Gastrocnemius medialis (tissue), 4 donors: ENCODE measurements at regions not wholly inside any gene's neighbourhood (a gene's known extent, or its start where the extent isn't known, plus 50 kb on each side); places are given as distances from the start of the nearest gene placed in this dataset.

ENCODE experiments used
- ATAC-seq, 2 donors: fragments of 150-250 bp; one replicate each; pipeline ENCODE4 v1.9.1; 2016
- DNase-seq, 2 donors: peaks; one replicate each; pipeline ENCODE4 v3.0.0-alpha.2; 2019
- H3K27ac ChIP-seq, 4 donors: fragments of 200-600 bp; sonication (generic); 1 replicate in 1 of 4; 2 replicates in 3 of 4; pipeline ENCODE4 v1.5.1; 2016 to 2018; ENCODE audit warnings: mild to moderate bottlenecking in 2 of 4, moderate library complexity in 1 of 4
- H3K27me3 ChIP-seq, 3 donors: fragments of 200-600 bp; sonication (generic) in 2 of 3; 1 replicate in 1 of 3; 2 replicates in 2 of 3; pipeline versions ENCODE4 v1.5.1 to v1.6.0; 2016 to 2019; ENCODE audit warnings: mild to moderate bottlenecking in 1 of 3, moderate library complexity in 1 of 3
- H3K36me3 ChIP-seq, 2 donors: fragments of 200-600 bp; sonication (generic) in 1 of 2; one replicate each; pipeline ENCODE4 v1.5.1; 2017 to 2018
- H3K4me1 ChIP-seq, 2 donors: fragments of 200-600 bp; sonication (generic) in 1 of 2; one replicate each; pipeline ENCODE4 v1.5.1; 2016 to 2017; ENCODE audit warnings: mild to moderate bottlenecking in 2 of 2
- H3K4me3 ChIP-seq, 4 donors: fragments of 200-600 bp; sonication (generic) in 3 of 4; 1 replicate in 1 of 4; 2 replicates in 3 of 4; pipeline ENCODE4 v1.5.1; 2016 to 2019; ENCODE audit warnings: mild to moderate bottlenecking in 2 of 4
- H3K9me3 ChIP-seq, 3 donors: fragments of 200-600 bp; sonication (generic) in 2 of 3; 1 replicate in 1 of 3; 2 replicates in 2 of 3; pipeline ENCODE4 v1.5.1; 2016 to 2019
- CTCF ChIP-seq, 5 experiments: fragments of 450-650 bp in 3 of 5; fragments of 200-600 bp in 2 of 5; sonication (generic) in 2 of 5; IDR thresholded peaks in 4 of 5; conservative IDR thresholded peaks in 1 of 5; 1 replicate in 4 of 5; 2 replicates in 1 of 5; pipeline ENCODE4 v1.5.1; 2016 to 2019; ENCODE audit warnings: antibody characterized with exemption in 5 of 5, mild to moderate bottlenecking in 3 of 5, moderate library complexity in 3 of 5
- POLR2A ChIP-seq, 2 donors: fragments of 450-650 bp; IDR thresholded peaks; one replicate each; pipeline ENCODE4 v1.6.1; 2017; ENCODE audit warnings: antibody characterized with exemption in 2 of 2, mild to moderate bottlenecking in 2 of 2, moderate library complexity in 2 of 2
- in situ Hi-C, 4 donors: fragments of 200-750 bp; cut with MboI; loops; one replicate each; pipeline versions ENCODE4 v1.15.0 to v1.8.0; 2017; ENCODE audit warnings: low sequenced_read_pairs in 4 of 4
- intact Hi-C: fragments of 100-400 bp; cut with DNase I; formaldehyde crosslinking; loops from one replicate; pipeline ENCODE4 v1.15.1; 2023; ENCODE audit warnings: low total_unique reads

GRCh38 chr3:74021449-74021848 lies 396.7 kb upstream of the PDZRN3 start:
- H3K27me3 ChIP-seq = no peaks in the 10 kb centered on the region
- H3K27ac ChIP-seq = no peak overlapping the region
- H3K9me3 ChIP-seq = no peaks in the 10 kb centered on the region
- H3K4me1 ChIP-seq = no peaks in the 10 kb centered on the region
- intact Hi-C loops = no loop called here
- in situ Hi-C loops = no loop called here
- H3K36me3 ChIP-seq = no peaks in the 10 kb centered on the region
- no peak for TF ChIP-seq POLR2A (IDR thresholded peaks at IDR 0.05)
- TF ChIP-seq CTCF (IDR thresholded peaks at IDR 0.05 in 4 of 5, conservative IDR thresholded peaks at IDR 0.05 in 1 of 5) = no peak
- ATAC-seq (no peak), DNase-seq (no peak)
- H3K4me3 ChIP-seq = no peak overlapping the region

DNA sequence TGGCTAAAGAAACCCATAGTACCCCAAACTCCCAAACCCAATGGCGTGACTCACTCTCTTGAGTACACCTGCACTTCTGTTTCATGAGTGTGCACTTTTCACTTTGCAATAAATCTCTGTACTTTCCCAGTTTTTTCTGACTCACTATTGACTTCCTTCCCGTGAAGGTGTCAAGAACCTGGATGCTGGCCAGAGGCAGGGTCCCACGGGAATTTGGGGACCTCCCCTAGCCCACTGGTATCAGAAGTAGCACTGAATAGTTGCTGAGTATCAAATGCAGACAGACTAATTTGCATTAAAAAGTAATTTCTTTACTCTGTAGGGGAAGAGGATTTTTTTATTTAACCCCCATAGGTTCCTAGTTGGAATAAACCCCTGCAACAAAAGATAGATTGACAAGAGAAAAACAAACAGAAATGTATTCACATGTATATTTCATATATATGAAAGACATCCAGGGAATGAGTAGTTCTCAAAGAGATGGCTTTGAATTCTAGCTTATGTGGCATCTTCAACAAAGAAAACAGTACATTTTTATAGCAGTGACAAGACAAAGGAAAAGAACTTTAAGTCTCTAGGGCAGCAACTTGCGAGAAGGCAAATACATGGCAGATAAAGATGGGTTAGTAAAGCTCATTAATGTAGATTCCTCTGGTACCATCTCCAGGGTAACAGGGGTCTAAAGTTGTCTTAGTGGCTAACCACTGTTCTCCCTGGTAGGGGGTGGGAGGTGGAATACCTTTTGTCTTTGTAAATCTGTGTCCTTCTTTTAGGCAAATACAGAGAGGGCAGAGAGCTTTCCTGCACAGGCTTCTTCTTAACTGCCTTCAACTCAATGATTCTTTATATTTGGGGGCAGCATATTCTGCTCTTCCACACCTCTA lies 385.5 kb upstream of the PDZRN3 start:
- Histone ChIP-seq H3K9me3 (no peaks in the 10 kb centered on the region), H3K4me3 (no peak overlapping the region), H3K27me3 (no peaks in the 10 kb centered on the region), H3K27ac (no peak overlapping the region), H3K4me1 (no peaks in the 10 kb centered on the region), H3K36me3 (no peaks in the 10 kb centered on the region)
- DNase-seq (no peak), ATAC-seq (no peak)
- TF ChIP-seq POLR2A (IDR thresholded peaks at IDR 0.05) (no peak), CTCF (IDR thresholded peaks at IDR 0.05 in 4 of 5, conservative IDR thresholded peaks at IDR 0.05 in 1 of 5) (no peak)
- intact Hi-C loops = no loop called here
- in situ Hi-C loops = no loop called here

DNA sequence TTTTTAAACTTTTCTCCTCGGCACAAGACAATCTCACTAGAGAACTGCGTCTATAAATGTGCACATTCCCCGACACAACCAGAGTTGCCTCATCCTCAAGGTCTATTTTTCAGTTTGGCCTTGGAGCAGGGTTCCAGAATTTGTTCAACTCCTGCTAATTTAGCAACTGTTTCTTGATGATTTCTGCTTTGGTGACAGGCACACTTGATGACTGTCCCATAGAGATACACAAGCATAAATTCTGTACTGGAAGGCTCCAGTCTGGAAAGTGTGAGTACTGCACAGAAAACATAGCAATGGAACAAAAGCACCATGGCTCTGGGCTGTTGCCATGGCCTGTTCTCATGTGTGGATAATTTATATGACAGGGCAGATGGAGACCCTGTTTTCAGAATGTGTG lies 379.6 kb upstream of the PDZRN3 start:
- no peak overlapping the region for H3K27ac ChIP-seq
- intact Hi-C loops = no loop called here
- no peaks in the 10 kb centered on the region for H3K9me3 ChIP-seq
- no peaks in the 10 kb centered on the region for H3K27me3 ChIP-seq
- in situ Hi-C loops = no loop called here
- no peak for TF ChIP-seq CTCF (IDR thresholded peaks at IDR 0.05 in 4 of 5, conservative IDR thresholded peaks at IDR 0.05 in 1 of 5)
- TF ChIP-seq POLR2A (IDR thresholded peaks at IDR 0.05) = no peak
- no peak overlapping the region for H3K4me3 ChIP-seq
- H3K36me3 ChIP-seq = no peaks in the 10 kb centered on the region
- DNase-seq (no peak), ATAC-seq (no peak)
- no peaks in the 10 kb centered on the region for H3K4me1 ChIP-seq

DNA sequence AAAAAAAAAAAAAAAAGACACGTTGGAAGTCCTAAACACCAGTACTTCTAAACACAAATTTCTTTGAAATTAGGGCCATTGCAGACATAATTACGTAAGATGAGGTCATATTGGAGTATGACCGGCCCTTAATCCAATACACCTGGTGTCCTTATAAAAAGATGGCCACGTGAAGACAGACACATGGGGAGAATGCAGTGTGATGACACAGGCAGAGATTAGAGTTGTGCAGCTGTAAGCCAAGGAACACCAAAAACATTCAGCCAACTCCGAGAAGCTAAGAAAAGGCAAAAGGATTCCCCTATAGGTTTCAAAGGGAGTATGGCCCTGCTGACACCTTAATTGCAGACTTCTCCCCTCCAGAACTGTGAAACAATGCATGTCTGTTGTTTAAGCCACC lies 379.0 kb upstream of the PDZRN3 start:
- DNase-seq (no peak), ATAC-seq (no peak)
- H3K9me3 ChIP-seq = no peaks in the 10 kb centered on the region
- no peak overlapping the region for H3K4me3 ChIP-seq
- H3K27ac ChIP-seq = no peak overlapping the region
- intact Hi-C loops = no loop called here
- H3K36me3 ChIP-seq = no peaks in the 10 kb centered on the region
- TF ChIP-seq POLR2A (IDR thresholded peaks at IDR 0.05) (no peak), CTCF (IDR thresholded peaks at IDR 0.05 in 4 of 5, conservative IDR thresholded peaks at IDR 0.05 in 1 of 5) (no peak)
- no peaks in the 10 kb centered on the region for H3K4me1 ChIP-seq
- in situ Hi-C loops = no loop called here
- H3K27me3 ChIP-seq = no peaks in the 10 kb centered on the region
